T-cell (primary cell): ENCODE measurements at regions not wholly inside any gene's neighbourhood (a gene's known extent, or its start where the extent isn't known, plus 50 kb on each side); places are given as distances from the start of the nearest gene placed in this dataset.

Source experiments
- ATAC-seq, 4 experiments: fragments of 200-7000 bp in 3 of 4; fragments of 150-1000 bp in 1 of 4; cut with Tn5 transposase; replicated peaks in 1 of 4; 1 replicate in 3 of 4; 2 replicates in 1 of 4; pipeline ENCODE4 v1.10.0; 2021; ENCODE audit warnings: moderate library complexity in 3 of 4, mild to moderate bottlenecking in 2 of 4, moderate number of reproducible peaks in 1 of 4
- CTCF ChIA-PET, 2 donors: fragments of 300-600 bp; sonication (Branson Sonifier 250); formaldehyde crosslinking; loops; one replicate each; lab custom pipeline; 2022; ENCODE audit warnings: antibody characterized with exemption in 2 of 2; lab: Charles Lee
- POLR2A ChIA-PET, 2 donors: fragments of 300-600 bp; sonication (Branson Sonifier 250); formaldehyde crosslinking; loops; one replicate each; lab custom pipeline; 2022; ENCODE audit warnings: antibody characterized with exemption in 2 of 2; lab: Charles Lee
- DNase-seq, 35 experiments: peaks; one replicate each; pipeline versions ENCODE4 v3.0.0 to v3.0.0-alpha.2; 2013 to 2023
- H3K27ac ChIP-seq: one replicate; pipeline ENCODE4 v1.5.1; 2013; ENCODE audit warnings: low read length
- H3K27me3 ChIP-seq, 2 experiments: replicated peaks in 1 of 2; 1 replicate in 1 of 2; 2 replicates in 1 of 2; pipeline versions ENCODE4 v1.6.1 to v1.7.0; 2013; ENCODE audit warnings: low read length in 1 of 2, mixed read lengths in 1 of 2; ENCODE audit not compliant: control insufficient read depth in 2 of 2, insufficient read depth in 2 of 2; ENCODE audit errors: extremely low read depth in 1 of 2
- H3K36me3 ChIP-seq, 2 donors: 1 replicate in 1 of 2; 2 replicates in 1 of 2; pipeline versions ENCODE4 v1.6.1 to v1.7.0; 2013; ENCODE audit warnings: low read length in 1 of 2; ENCODE audit not compliant: control insufficient read depth in 2 of 2, insufficient read depth in 1 of 2; ENCODE audit errors: extremely low read depth in 1 of 2
- H3K4me1 ChIP-seq, 2 experiments: 1 replicate in 1 of 2; 2 replicates in 1 of 2; pipeline versions ENCODE4 v1.6.1 to v1.7.0; 2013; ENCODE audit warnings: low read length in 2 of 2, mixed read lengths in 1 of 2; ENCODE audit not compliant: insufficient read depth in 2 of 2, control insufficient read depth in 1 of 2; ENCODE audit errors: extremely low read depth in 1 of 2
- H3K4me3 ChIP-seq, 2 donors: 1 replicate in 1 of 2; 2 replicates in 1 of 2; pipeline versions ENCODE4 v1.5.1 to v1.7.0; 2013; ENCODE audit warnings: mild to moderate bottlenecking in 2 of 2, low read length in 1 of 2, moderate library complexity in 1 of 2; ENCODE audit not compliant: control insufficient read depth in 1 of 2; ENCODE audit errors: extremely low read depth in 1 of 2
- H3K9me3 ChIP-seq: 2 replicates; pipeline ENCODE4 v1.7.0; 2013
- H3K27ac Mint-ChIP-seq, 2 donors: one replicate each; pipeline ENCODE4 v1.8.0; 2020 to 2021; ENCODE audit warnings: mild to moderate bottlenecking in 2 of 2, mixed read lengths in 2 of 2
- H3K27me3 Mint-ChIP-seq, 2 donors: one replicate each; pipeline ENCODE4 v1.8.0; 2021 to 2022; ENCODE audit warnings: mixed read lengths in 2 of 2
- H3K36me3 Mint-ChIP-seq: one replicate; pipeline ENCODE4 v1.8.0; 2021; ENCODE audit warnings: mixed read lengths
- H3K4me1 Mint-ChIP-seq, 3 donors: one replicate each; pipeline ENCODE4 v1.8.0; 2020 to 2022; ENCODE audit warnings: mixed read lengths in 3 of 3, mild to moderate bottlenecking in 1 of 3
- H3K4me3 Mint-ChIP-seq, 3 donors: one replicate each; pipeline ENCODE4 v1.8.0; 2020 to 2022; ENCODE audit warnings: mild to moderate bottlenecking in 3 of 3, mixed read lengths in 3 of 3, moderate library complexity in 3 of 3
- H3K9me3 Mint-ChIP-seq, 3 donors: one replicate each; pipeline ENCODE4 v1.8.0; 2020 to 2022; ENCODE audit warnings: mixed read lengths in 3 of 3
- WGBS: methylation state at CpG from one replicate; pipeline ENCODE4 v1.1.5; 2013; ENCODE audit warnings: missing lambda C conversion rate; ENCODE audit not compliant: insufficient coverage; 5-methylcytosine and 5-hydroxymethylcytosine counted together

DNA sequence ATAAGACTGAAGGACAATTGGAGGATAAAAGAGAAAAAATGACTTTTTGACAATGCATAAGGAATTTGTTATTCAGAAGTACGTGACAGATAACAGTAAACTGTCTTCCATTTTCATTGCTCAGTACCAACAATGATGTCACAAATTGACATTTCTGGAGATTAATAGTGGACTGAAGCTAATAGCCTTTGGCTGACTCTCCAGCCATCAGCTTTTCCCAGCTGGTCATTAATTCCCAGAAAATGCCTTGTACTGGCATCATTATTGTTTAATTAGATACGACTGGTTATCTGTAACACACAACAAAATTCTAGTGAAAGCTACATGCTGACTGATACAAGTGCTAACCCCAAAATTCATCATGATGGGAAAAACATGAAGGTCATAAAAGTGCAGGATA, 147.9 kb upstream of the FGF13 start:
- H3K27me3 ChIP-seq: no peaks in the 10 kb centered on the region
- no peak for DNase-seq
- no peak overlapping the region for H3K27ac ChIP-seq
- POLR2A ChIA-PET: no interaction called here
- H3K4me1 ChIP-seq: no peaks in the 10 kb centered on the region
- no peaks in the 10 kb centered on the region for H3K4me1 Mint-ChIP-seq
- H3K27ac Mint-ChIP-seq: no peak overlapping the region
- CTCF ChIA-PET: no interaction called here
- no CpG with 5 or more reads among the region's 2 CpGs for WGBS
- no peak for ATAC-seq
- no peaks in the 10 kb centered on the region for H3K27me3 Mint-ChIP-seq
- H3K9me3 Mint-ChIP-seq: no peaks in the 10 kb centered on the region
- no peak overlapping the region for H3K4me3 Mint-ChIP-seq
- no peaks in the 10 kb centered on the region for H3K9me3 ChIP-seq
- H3K36me3 ChIP-seq: no peaks in the 10 kb centered on the region
- H3K36me3 Mint-ChIP-seq: no peaks in the 10 kb centered on the region
- H3K4me3 ChIP-seq: no peak overlapping the region

GRCh38 chrX:138858951-138859350, 147.4 kb upstream of the FGF13 start:
- Histone ChIP-seq H3K27ac (no peak overlapping the region), H3K9me3 (no peaks in the 10 kb centered on the region), H3K36me3 (no peaks in the 10 kb centered on the region), H3K4me3 (no peak overlapping the region), H3K4me1 (no peaks in the 10 kb centered on the region), H3K27me3 (no peaks in the 10 kb centered on the region)
- Mint-ChIP-seq H3K4me3 (no peak overlapping the region), H3K36me3 (no peaks in the 10 kb centered on the region), H3K4me1 (no peaks in the 10 kb centered on the region), H3K27me3 (no peaks in the 10 kb centered on the region), H3K27ac (no peak overlapping the region), H3K9me3 (no peaks in the 10 kb centered on the region)
- WGBS: no CpG with 5 or more reads among the region's 4 CpGs
- ChIA-PET POLR2A (no interaction called here), CTCF (no interaction called here)
- no peak for DNase-seq
- no peak for ATAC-seq

DNA sequence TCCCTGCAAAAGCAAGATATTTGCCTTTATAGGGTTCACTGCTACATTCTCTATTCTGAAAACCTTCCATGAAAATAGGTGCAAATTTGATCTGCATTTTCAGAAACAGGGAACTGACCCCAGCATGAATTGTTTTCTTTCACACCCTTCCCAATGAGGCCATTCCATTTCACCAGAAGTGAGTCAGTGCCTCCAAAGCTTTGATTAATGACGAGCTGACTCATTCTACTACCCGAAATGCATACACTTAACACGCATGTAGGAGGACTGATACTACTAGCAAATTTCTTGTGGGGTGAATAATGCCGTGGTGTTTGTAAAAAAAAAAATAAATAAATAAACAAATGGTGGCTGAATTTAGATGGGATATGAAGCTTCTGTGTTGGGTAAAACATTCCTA, 146.9 kb upstream of the FGF13 start:
- ChIA-PET CTCF (no interaction called here), POLR2A (no interaction called here)
- DNase-seq (no peak), ATAC-seq (no peak)
- Mint-ChIP-seq H3K27ac (no peak overlapping the region), H3K36me3 (no peaks in the 10 kb centered on the region), H3K9me3 (no peaks in the 10 kb centered on the region), H3K27me3 (no peaks in the 10 kb centered on the region), H3K4me1 (no peaks in the 10 kb centered on the region), H3K4me3 (no peak overlapping the region)
- Histone ChIP-seq H3K4me1 (no peaks in the 10 kb centered on the region), H3K4me3 (no peak overlapping the region), H3K36me3 (no peaks in the 10 kb centered on the region), H3K27me3 (no peaks in the 10 kb centered on the region), H3K27ac (no peak overlapping the region), H3K9me3 (no peaks in the 10 kb centered on the region)
- no CpG with 5 or more reads among the region's 4 CpGs for WGBS

DNA sequence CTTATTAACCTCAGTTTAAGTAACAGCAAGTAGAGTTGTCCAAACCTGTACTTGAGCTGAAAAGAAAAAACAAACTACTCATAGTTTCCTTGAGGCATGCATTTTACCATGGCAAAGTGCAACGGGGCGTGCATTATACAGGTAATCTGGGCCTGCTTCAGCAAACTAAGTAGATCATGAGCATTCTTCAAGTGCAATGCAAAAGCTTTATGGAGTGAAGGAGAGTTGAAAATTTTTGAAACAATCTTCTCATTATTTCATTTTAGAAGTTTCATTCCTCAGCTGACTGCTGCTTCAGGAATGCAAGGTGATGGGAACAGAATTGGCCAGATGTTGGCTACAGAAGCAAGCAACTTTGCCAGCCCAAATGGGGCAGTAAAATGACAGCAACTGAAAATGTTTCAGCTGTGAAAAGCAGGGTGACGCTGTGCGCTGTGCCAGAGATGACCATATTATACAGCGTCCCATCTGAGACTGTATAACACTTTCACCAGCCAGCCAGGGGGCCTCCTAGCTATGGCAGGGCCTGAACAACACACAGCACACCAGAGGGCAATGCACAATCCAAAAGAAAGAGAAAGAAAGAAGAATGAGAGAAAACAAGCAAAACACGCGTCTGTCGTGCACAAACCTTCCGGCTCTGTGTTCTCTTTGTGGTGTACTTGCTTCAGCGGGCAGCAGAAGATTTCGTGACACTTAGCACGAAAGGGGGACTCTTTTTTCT, 145.5 kb upstream of the FGF13 start:
- Mint-ChIP-seq H3K9me3 (no peaks in the 10 kb centered on the region), H3K27me3 (peaks cover 0 to 5% of the 10 kb centered on the region in 2 donors), H3K4me3 (no peak overlapping the region), H3K4me1 (no peaks in the 10 kb centered on the region), H3K36me3 (no peaks in the 10 kb centered on the region), H3K27ac (no peak overlapping the region)
- Histone ChIP-seq H3K4me3 (no peak overlapping the region), H3K36me3 (no peaks in the 10 kb centered on the region), H3K9me3 (no peaks in the 10 kb centered on the region), H3K27ac (no peak overlapping the region), H3K4me1 (no peaks in the 10 kb centered on the region), H3K27me3 (no peaks in the 10 kb centered on the region)
- ATAC-seq (no peak), DNase-seq (no peak)
- CTCF ChIA-PET: no interaction called here
- POLR2A ChIA-PET: no interaction called here
- WGBS: no CpG with 5 or more reads among the region's 12 CpGs

DNA sequence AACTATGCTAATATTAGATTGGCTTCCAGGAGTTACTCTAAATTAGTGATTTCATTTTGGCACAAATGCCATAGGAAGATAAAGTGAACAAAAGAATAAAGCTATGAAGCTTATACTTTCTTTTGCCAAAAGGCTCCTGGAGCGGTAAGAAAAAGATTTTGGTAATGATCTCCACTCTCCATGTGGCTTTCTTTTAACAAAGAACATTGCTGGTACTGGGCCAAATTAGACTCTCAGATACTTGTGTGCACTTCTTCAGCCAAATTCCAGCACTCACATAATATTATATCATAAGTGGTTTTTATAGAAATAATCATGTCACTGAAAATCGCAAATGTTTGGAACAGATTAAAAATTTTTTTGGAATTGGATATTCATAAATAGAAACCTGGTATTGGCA, 142.4 kb upstream of the FGF13 start:
- no peaks in the 10 kb centered on the region for H3K4me1 ChIP-seq
- H3K36me3 ChIP-seq: no peaks in the 10 kb centered on the region
- H3K4me3 ChIP-seq: no peak overlapping the region
- ChIA-PET CTCF (no interaction called here), POLR2A (no interaction called here)
- H3K27me3 Mint-ChIP-seq: peaks cover 0 to 19% of the 10 kb centered on the region in 2 donors
- no CpG with 5 or more reads among the region's 2 CpGs for WGBS
- no peak overlapping the region for H3K4me3 Mint-ChIP-seq
- H3K9me3 ChIP-seq: no peaks in the 10 kb centered on the region
- H3K27ac Mint-ChIP-seq: no peak overlapping the region
- no peaks in the 10 kb centered on the region for H3K36me3 Mint-ChIP-seq
- H3K27ac ChIP-seq: no peak overlapping the region
- DNase-seq: no peak
- no peaks in the 10 kb centered on the region for H3K4me1 Mint-ChIP-seq
- H3K9me3 Mint-ChIP-seq: no peaks in the 10 kb centered on the region
- no peaks in the 10 kb centered on the region for H3K27me3 ChIP-seq
- no peak for ATAC-seq

GRCh38 chrX:138849521-138849920, 138.0 kb upstream of the FGF13 start:
- DNase-seq (no peak), ATAC-seq (no peak)
- Histone ChIP-seq H3K4me1 (no peaks in the 10 kb centered on the region), H3K36me3 (no peaks in the 10 kb centered on the region), H3K9me3 (no peaks in the 10 kb centered on the region), H3K27ac (no peak overlapping the region), H3K27me3 (no peaks in the 10 kb centered on the region), H3K4me3 (no peak overlapping the region)
- CTCF ChIA-PET: no interaction called here
- H3K27ac Mint-ChIP-seq: no peak overlapping the region
- H3K36me3 Mint-ChIP-seq: no peaks in the 10 kb centered on the region
- no peaks in the 10 kb centered on the region for H3K4me1 Mint-ChIP-seq
- H3K9me3 Mint-ChIP-seq: no peaks in the 10 kb centered on the region
- no peak overlapping the region for H3K4me3 Mint-ChIP-seq
- no CpG with 5 or more reads among the region's 2 CpGs for WGBS
- POLR2A ChIA-PET: no interaction called here
- peaks cover 0 to 23% of the 10 kb centered on the region in 2 donors for H3K27me3 Mint-ChIP-seq

DNA sequence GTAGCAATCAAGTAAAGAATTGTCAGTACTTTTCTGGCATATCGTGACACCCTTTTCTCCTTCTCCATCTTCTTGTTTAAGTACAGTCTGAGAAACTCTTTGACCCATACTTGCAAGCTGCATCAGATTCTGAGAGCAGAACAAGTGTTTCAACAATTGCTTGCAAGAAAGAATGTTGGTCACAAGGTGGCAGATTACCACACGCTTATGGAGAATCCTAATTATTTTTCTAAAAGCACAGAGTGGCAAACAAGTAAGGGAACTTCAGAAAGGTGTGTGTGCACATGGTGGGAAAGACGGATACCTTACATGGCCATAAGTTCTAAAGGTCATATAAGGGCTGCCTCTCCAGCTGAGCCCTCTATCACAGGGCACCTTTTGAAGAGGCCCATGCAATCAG, 136.4 kb upstream of the FGF13 start:
- Mint-ChIP-seq H3K36me3 (no peaks in the 10 kb centered on the region), H3K4me3 (no peak overlapping the region), H3K4me1 (no peaks in the 10 kb centered on the region), H3K27me3 (peaks cover 0 to 23% of the 10 kb centered on the region in 2 donors), H3K9me3 (no peaks in the 10 kb centered on the region), H3K27ac (no peak overlapping the region)
- ChIA-PET POLR2A (no interaction called here), CTCF (no interaction called here)
- Histone ChIP-seq H3K9me3 (no peaks in the 10 kb centered on the region), H3K27me3 (no peaks in the 10 kb centered on the region), H3K4me1 (no peaks in the 10 kb centered on the region), H3K4me3 (no peak overlapping the region), H3K27ac (no peak overlapping the region), H3K36me3 (no peaks in the 10 kb centered on the region)
- no peak for ATAC-seq
- DNase-seq: no peak
- 83% methylated on average over 1 of the region's 3 CpGs for WGBS
